NCI-H2029 treated with DMSO at 0.1 percent for 48 hours (cell line): ENCODE measurements at regions not wholly inside any gene's neighbourhood (a gene's known extent, or its start where the extent isn't known, plus 50 kb on each side); places are given as distances from the start of the nearest gene placed in this dataset.

Source experiments
- DNase-seq: peaks from one replicate; lab custom pipeline; 2025; lab: John Stamatoyannopoulos, UW

GRCh38 chr6:41404182-41404845 is 68.9 kb downstream of the NCR2 start:
- DNase-seq: no peak

DNA sequence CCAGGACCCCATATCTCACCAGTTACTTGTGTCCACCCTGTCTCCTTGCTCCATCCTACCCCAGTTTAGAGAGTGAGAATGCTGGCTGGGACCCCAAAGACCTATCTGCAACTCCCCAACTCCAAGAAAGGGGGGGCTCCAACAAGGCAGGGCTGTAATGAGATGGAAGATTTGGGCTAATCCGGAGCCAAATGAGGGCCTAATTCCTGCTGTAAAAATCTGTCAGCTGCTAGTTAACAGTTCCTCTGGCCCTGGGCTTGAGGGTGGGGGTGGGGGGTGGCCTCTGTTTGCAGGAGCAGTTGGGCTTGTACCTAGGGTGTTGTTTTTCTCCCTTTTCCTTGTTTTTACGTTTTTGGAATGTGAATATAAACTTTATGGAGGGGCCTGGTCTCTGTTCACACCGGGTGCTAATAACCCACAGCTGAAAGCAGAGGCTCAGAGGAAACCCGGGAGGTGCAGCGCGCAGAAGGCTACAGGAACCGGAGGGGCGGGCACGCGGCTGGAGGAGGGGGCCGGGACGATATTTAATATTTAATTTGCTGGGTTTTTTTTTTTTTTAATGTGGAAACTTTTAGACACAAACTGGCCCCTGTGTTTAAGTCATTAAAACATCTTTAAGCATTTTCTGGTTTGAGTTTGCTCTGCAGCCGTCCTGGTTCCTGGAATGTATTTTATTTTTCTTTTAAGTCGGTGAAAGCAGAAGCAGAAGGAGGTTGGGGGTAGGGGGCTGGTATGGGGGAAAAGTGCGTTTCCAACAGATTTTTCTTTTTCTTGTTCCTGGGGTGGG is 70.7 kb downstream of the NCR2 start:
- no peak for DNase-seq

GRCh38 chr6:41406728-41407489 is 71.5 kb downstream of the NCR2 start:
- peak; percentile 9 for DNase-seq

DNA sequence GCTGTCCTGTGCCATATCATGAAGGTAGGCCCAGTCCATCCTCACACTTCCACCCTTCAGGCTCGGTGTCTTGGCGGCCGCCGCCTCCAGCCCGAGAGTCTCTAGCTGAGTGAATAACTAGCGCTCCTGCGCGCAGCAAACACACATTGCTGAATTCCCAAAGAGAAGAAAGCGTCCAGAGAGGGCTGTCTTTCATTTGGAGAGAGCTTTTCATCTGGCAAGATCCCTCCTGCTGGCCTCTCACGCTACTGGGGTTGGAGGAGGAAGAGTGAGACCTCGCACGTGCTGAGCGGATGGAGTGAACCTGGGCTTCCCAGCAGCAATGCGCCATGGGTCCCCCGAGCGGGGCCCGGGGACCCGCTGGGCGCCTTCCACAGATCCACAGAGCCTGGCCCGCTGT is 73.2 kb downstream of the NCR2 start:
- DNase-seq: no peak

DNA sequence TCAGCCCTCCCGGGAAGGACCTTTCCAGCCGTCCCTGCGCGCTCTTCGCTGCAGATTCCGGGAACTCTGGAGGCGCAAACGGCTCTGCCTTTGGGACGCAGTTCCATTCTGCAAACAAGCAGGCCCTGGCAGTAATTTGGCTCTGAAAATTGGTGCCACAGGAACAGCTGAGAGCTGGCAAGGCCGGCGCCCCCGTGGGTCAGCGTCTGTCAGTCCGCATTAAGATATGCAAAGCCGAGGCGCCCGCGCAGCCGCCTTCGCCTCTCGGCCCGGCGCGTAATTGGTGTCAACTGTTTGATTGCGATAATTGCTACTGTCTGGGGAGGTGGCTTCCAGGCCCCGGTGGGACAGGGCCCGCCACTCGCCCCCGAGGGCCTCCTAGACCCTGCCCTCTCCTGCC is 73.6 kb downstream of the NCR2 start:
- DNase-seq: no peak

GRCh38 chr6:41409489-41409888 is 74.1 kb downstream of the NCR2 start:
- DNase-seq: no peak

- no peak for DNase-seq
These were observed 76.6 kb downstream of the NCR2 start for GRCh38 chr6:41411961-41412360.

DNA sequence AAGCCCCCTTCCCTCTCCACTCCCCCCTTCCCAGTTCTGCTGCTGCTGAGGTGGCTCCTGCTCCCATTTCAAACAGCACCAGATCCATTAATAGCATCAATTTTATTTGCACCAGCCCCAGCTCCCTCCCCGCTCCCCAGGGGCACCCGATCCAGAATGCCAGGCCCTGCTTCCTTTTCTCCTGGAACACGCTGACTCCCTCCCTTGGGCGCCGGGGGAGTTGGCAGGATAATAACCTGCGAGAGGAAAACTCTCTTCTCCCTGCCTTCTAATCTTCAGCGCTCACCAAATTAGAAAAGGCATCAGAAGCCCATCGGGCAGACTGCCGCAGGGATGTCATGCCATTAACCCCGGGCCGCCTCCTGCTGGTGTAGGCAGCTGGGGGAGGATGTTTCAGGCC is 77.8 kb downstream of the NCR2 start:
- no peak for DNase-seq

GRCh38 chr6:41416501-41416837 is 81.1 kb downstream of the NCR2 start:
- no peak for DNase-seq

DNA sequence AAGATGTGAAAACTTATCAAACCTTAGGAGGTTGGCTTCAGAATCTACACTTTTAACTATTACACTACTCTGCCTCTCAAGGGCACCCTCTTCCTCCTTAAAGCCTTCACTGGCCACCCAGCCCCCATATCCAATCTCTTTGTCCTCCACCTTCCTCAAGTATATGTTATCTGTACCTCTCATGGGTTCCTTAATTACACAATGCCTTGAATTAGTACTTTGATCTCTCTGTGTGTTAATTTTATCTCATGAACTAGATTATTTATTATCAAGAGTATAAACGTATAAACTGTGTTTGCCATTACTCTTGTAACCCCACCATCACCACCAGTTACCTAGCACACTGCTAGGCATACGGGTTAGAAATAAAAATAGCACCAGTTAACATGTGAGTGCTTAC is 83.3 kb downstream of the NCR2 start:
- DNase-seq: no peak

DNA sequence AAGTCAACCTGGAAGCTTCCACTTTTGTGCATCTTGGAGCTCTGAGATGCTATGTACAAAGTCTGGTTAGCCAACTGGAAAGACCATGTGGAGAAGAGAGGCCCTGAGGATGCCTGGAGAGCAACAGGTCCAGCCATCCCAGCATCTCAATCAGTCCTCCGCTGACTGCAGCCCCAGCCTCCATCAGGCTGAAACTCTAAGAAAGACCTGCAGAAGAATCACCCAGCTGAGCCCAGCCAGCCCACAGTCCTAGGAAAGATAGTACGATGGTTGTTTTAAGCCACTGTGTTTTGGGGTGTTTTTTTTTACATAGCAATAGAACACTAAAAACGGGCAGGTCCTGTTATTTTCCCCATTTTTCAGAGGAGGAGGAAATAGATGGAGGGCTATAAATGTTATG is 84.0 kb downstream of the NCR2 start:
- no peak for DNase-seq

DNA sequence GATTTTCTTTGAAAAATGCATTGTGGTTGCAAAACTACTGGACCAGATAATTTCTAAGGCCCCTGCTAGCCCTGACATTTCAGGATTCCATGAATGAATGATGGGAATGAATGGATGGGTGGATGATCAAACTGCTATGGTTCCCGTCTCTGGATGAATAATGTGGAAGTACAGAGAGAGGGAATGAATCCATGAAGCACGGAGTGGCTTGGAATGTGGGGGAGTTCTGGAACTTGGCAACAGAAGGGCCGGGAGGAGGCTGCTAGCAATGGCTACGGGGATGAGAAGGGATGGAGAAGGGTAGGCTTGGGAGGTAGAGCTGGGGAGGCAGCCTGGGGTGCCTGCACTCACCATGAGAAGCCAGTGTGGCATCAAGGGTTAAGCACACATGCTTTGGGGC is 84.8 kb downstream of the NCR2 start:
- no peak for DNase-seq

- no peak for DNase-seq
These were observed 86.8 kb downstream of the NCR2 start for GRCh38 chr6:41422161-41422560.

DNA sequence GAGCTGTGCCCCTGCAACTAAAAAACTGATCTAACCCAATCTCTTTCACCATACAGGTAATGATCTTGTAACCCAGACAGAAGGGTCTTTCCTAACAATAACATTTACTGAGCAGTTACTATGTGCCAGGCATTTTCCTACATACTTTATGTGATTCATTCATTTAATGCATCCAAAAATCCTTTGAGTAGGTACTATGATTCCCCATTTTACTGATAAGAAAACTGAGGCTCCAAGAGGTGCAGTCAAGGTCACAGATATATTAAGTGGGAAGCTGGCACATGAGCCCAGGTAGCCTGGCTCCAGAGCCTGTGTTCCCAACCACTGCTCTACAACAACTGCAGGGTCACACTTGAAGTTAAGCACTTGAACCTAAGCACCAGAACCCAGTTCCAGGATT is 87.6 kb downstream of the NCR2 start:
- no peak for DNase-seq

- DNase-seq: peak; percentile 79
These were observed 89.1 kb downstream of the NCR2 start for GRCh38 chr6:41424370-41425058.

DNA sequence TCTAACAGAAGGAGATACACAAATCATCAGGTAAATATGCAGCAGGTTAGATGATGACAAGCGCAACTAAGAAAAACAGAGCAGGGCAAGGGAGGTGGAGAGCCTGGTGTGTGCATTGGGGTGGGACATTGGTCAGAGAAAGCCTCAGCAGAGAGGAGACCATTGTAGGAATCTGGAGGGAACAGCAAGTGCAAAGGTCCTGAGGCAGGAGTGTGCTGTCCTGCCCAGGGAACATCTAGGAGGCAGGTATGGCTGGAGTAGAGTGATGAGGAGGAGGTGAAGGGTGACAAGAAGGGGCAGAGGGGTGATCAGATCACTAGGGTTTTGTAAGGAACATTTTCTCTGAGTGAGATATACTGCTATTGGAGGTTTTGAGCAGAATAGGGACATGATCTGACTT is 90.1 kb downstream of the NCR2 start:
- DNase-seq: no peak

- no peak for DNase-seq
These were observed 91.0 kb downstream of the NCR2 start for GRCh38 chr6:41426438-41426851.

- DNase-seq: no peak
These were observed 91.7 kb downstream of the NCR2 start for GRCh38 chr6:41426888-41427641.

DNA sequence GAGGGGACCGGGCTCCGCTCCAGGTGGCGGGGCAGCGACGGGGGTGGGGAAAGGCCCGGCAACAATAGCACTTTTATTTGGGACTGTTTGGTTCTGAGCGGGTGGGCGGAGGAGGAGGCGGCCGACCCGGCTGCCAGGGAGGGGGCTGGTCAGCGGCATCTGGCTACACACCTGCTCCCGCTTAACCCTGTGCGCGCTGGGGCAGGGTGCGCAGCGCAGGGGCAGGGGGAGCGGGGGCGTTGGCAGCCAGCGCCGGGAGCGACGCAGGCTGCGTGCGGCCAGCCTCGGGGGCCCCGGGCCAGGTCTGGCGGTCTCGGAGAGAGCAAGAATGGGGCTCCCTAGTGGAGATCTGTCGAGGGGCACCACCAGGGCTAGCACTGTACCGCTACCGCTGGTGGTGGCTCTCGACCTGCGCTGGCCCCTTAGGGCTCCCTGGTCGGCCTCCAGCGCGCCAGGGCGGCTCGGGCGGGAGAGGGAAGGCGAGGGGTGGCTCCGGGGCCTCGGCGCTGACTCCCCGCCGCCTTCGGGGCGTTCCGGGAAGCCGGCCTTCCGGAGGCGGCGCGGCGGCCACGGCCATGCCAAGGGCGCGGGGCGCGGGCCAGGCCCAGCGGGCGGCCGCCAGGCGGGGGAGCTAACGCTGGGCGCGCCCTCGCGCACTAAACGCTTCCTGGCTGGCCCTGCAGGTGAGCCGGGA is 92.4 kb downstream of the NCR2 start:
- peak; percentile 43 for DNase-seq

- peak; percentile 10 for DNase-seq
These were observed 93.1 kb downstream of the NCR2 start for GRCh38 chr6:41428336-41428995.

- DNase-seq: peak; percentile 13
These were observed 93.6 kb downstream of the NCR2 start for GRCh38 chr6:41428996-41429421.
